ENCODE measurements at regions not wholly inside any gene's neighbourhood (a gene's known extent, or its start where the extent isn't known, plus 50 kb on each side); places are given as distances from the start of the nearest gene placed in this dataset.

DNA sequence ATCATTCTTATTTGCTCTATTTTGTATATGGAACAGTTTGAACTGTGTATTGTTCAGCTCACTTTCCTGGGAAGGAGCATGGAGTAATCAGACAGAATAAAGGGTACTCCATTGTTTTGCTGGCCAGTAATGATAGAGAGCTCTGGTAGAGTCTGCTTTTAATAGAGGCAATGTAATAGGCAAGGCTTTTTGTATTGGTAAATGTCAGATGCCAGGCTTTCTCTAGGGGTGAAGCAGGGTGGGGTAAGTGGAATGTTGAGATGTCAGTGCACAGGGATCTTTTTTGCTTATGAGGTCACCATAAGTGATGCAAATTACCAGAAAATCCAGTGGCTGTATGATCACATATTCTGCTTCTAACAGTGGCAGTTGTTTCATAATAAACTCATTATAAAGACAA, 1088.3 kb upstream of the SORCS1 start:
- Histone ChIP-seq H3K9ac (ENCODE audit: low read depth in 1 of 2, low read length in 2 of 2) (no peak overlapping the region), H3K27me3 (ENCODE audit: control insufficient read depth in 4 of 4, insufficient read depth in 4 of 4, low read length in 3 of 4) (no peaks in the 10 kb centered on the region), H3K27ac (ENCODE audit: low read depth in 1 of 2, low read length in 2 of 2) (no peak overlapping the region), H3K36me3 (ENCODE audit: control insufficient read depth in 4 of 4, insufficient read depth in 3 of 4, low read depth in 1 of 4, low read length in 3 of 4) (no peaks in the 10 kb centered on the region), H3K4me1 (ENCODE audit: control insufficient read depth in 4 of 4, insufficient read depth in 4 of 4, low read length in 3 of 4) (no peaks in the 10 kb centered on the region), H3K4me3 (ENCODE audit: low read depth in 1 of 3, low read length in 3 of 3) (no peak overlapping the region), H3K9me3 (ENCODE audit: control insufficient read depth in 4 of 4, low read length in 3 of 4) (peaks cover 2 to 11% (median 3%) of the 10 kb centered on the region in 4 donors)
- TF ChIP-seq FOXA1 (IDR thresholded peaks at IDR 0.05) (no peak), HNF4G (IDR thresholded peaks at IDR 0.05) (no peak)
- TF ChIP-seq, protein P1, sequence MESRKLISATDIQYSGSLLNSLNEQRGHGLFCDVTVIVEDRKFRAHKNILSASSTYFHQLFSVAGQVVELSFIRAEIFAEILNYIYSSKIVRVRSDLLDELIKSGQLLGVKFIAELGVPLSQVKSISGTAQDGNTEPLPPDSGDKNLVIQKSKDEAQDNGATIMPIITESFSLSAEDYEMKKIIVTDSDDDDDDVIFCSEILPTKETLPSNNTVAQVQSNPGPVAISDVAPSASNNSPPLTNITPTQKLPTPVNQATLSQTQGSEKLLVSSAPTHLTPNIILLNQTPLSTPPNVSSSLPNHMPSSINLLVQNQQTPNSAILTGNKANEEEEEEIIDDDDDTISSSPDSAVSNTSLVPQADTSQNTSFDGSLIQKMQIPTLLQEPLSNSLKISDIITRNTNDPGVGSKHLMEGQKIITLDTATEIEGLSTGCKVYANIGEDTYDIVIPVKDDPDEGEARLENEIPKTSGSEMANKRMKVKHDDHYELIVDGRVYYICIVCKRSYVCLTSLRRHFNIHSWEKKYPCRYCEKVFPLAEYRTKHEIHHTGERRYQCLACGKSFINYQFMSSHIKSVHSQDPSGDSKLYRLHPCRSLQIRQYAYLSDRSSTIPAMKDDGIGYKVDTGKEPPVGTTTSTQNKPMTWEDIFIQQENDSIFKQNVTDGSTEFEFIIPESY (IDR thresholded peaks at IDR 0.05), result no peak
- TF ChIP-seq, protein P2, sequence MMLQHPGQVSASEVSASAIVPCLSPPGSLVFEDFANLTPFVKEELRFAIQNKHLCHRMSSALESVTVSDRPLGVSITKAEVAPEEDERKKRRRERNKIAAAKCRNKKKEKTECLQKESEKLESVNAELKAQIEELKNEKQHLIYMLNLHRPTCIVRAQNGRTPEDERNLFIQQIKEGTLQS (IDR thresholded peaks at IDR 0.05), result no peak
- no peak for DNase-seq (ENCODE audit: low spot score)

DNA sequence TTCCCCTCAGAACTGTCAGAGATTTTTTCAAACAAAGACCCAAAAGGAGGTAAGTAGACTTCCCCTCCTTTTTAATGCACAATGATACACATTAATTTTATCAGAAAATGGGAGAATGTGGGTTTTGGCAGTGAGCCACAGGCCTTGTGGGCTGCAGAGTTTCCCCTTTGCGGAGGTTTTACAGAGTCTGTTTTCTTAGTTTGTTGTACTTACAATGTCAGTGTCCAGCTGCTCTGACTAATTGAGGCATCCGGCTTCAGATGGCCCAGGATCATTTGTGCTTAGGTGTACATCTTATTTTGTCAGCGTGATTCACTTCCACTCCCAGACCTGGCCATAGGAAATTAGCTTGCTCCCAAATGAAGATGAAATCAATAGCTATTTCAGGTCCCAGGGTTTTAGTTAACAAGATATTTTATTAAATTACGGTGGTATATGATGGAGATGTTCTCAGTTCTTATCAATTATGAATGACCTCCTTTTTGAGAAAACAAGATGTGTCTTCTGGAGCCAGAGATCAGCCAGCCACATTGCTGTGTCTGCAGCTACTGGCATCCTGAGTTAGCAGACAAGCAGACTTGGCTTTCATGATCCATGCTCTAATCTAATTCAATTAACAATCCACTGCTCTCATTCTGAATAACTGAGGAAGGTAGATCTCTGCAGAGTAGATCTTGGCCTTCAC, 1086.6 kb upstream of the SORCS1 start:
- H3K36me3 ChIP-seq (ENCODE audit: control insufficient read depth in 4 of 4, insufficient read depth in 3 of 4, low read depth in 1 of 4, low read length in 3 of 4), result no peaks in the 10 kb centered on the region
- H3K4me1 ChIP-seq (ENCODE audit: control insufficient read depth in 4 of 4, insufficient read depth in 4 of 4, low read length in 3 of 4), result no peaks in the 10 kb centered on the region
- H3K9me3 ChIP-seq (ENCODE audit: control insufficient read depth in 4 of 4, low read length in 3 of 4), result peaks cover 2 to 11% (median 3%) of the 10 kb centered on the region in 4 donors
- DNase-seq (ENCODE audit: low spot score), result no peak
- WGBS, result 71% methylated on average over 4 of the region's 4 CpGs
- no peak for TF ChIP-seq SP1 (IDR thresholded peaks at IDR 0.05)
- TF ChIP-seq FOXA2 (IDR thresholded peaks at IDR 0.05), result no peak
- TF ChIP-seq JUND (IDR thresholded peaks at IDR 0.05), result no peak
- TF ChIP-seq, protein P3, sequence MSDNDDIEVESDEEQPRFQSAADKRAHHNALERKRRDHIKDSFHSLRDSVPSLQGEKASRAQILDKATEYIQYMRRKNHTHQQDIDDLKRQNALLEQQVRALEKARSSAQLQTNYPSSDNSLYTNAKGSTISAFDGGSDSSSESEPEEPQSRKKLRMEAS (IDR thresholded peaks at IDR 0.05), result no peak
- TF ChIP-seq HNF4A (conservative IDR thresholded peaks at IDR 0.05), result no peak
- TF ChIP-seq NR2F2 (IDR thresholded peaks at IDR 0.05), result no peak
- no peak for TF ChIP-seq RXRA (IDR thresholded peaks at IDR 0.05)
- TF ChIP-seq RAD21 (IDR thresholded peaks at IDR 0.05), result no peak
- TF ChIP-seq, protein P2 (IDR thresholded peaks at IDR 0.05), result no peak
- TF ChIP-seq YY1 (IDR thresholded peaks at IDR 0.05), result no peak
- TF ChIP-seq, protein P4, sequence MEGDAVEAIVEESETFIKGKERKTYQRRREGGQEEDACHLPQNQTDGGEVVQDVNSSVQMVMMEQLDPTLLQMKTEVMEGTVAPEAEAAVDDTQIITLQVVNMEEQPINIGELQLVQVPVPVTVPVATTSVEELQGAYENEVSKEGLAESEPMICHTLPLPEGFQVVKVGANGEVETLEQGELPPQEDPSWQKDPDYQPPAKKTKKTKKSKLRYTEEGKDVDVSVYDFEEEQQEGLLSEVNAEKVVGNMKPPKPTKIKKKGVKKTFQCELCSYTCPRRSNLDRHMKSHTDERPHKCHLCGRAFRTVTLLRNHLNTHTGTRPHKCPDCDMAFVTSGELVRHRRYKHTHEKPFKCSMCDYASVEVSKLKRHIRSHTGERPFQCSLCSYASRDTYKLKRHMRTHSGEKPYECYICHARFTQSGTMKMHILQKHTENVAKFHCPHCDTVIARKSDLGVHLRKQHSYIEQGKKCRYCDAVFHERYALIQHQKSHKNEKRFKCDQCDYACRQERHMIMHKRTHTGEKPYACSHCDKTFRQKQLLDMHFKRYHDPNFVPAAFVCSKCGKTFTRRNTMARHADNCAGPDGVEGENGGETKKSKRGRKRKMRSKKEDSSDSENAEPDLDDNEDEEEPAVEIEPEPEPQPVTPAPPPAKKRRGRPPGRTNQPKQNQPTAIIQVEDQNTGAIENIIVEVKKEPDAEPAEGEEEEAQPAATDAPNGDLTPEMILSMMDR (IDR thresholded peaks at IDR 0.05; ENCODE audit: low read depth, low read length, missing input control), result no peak
- TF ChIP-seq FOXA1 (IDR thresholded peaks at IDR 0.05), result no peak
- no peak for TF ChIP-seq TAF1 (conservative IDR thresholded peaks at IDR 0.05)
- no peak for TF ChIP-seq GABPA (IDR thresholded peaks at IDR 0.05 in 1 of 2, conservative IDR thresholded peaks at IDR 0.05 in 1 of 2)
- no peak for TF ChIP-seq EGR1 (IDR thresholded peaks at IDR 0.05; ENCODE audit: low read depth in 2 of 2)
- TF ChIP-seq, protein P1 (IDR thresholded peaks at IDR 0.05), result no peak
- TF ChIP-seq HNF4G (IDR thresholded peaks at IDR 0.05), result no peak
- TF ChIP-seq, protein P5, sequence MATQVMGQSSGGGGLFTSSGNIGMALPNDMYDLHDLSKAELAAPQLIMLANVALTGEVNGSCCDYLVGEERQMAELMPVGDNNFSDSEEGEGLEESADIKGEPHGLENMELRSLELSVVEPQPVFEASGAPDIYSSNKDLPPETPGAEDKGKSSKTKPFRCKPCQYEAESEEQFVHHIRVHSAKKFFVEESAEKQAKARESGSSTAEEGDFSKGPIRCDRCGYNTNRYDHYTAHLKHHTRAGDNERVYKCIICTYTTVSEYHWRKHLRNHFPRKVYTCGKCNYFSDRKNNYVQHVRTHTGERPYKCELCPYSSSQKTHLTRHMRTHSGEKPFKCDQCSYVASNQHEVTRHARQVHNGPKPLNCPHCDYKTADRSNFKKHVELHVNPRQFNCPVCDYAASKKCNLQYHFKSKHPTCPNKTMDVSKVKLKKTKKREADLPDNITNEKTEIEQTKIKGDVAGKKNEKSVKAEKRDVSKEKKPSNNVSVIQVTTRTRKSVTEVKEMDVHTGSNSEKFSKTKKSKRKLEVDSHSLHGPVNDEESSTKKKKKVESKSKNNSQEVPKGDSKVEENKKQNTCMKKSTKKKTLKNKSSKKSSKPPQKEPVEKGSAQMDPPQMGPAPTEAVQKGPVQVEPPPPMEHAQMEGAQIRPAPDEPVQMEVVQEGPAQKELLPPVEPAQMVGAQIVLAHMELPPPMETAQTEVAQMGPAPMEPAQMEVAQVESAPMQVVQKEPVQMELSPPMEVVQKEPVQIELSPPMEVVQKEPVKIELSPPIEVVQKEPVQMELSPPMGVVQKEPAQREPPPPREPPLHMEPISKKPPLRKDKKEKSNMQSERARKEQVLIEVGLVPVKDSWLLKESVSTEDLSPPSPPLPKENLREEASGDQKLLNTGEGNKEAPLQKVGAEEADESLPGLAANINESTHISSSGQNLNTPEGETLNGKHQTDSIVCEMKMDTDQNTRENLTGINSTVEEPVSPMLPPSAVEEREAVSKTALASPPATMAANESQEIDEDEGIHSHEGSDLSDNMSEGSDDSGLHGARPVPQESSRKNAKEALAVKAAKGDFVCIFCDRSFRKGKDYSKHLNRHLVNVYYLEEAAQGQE (IDR thresholded peaks at IDR 0.05), result no peak
- H3K27ac ChIP-seq (ENCODE audit: low read depth in 1 of 2, low read length in 2 of 2), result no peak overlapping the region
- H3K27me3 ChIP-seq (ENCODE audit: control insufficient read depth in 4 of 4, insufficient read depth in 4 of 4, low read length in 3 of 4), result no peaks in the 10 kb centered on the region
- no peak overlapping the region for H3K4me3 ChIP-seq (ENCODE audit: low read depth in 1 of 3, low read length in 3 of 3)
- H3K9ac ChIP-seq (ENCODE audit: low read depth in 1 of 2, low read length in 2 of 2), result no peak overlapping the region

All from liver (tissue), 8 donors.